GM19372 (cell line): ENCODE measurements at regions not wholly inside any gene's neighbourhood (a gene's known extent, or its start where the extent isn't known, plus 50 kb on each side); places are given as distances from the start of the nearest gene placed in this dataset.
"Not testable (repeated sequence)": the region's sequence is repeated elsewhere in the genome, so short reads cannot be mapped to it uniquely, and the experiment has no call there.

Experiments
- ATAC-seq: cut with Tn5 transposase; IDR thresholded peaks from one replicate; pipeline ENCODE4 v1.9.1; 2021; ENCODE audit warnings: mild to moderate bottlenecking, low read depth, moderate library complexity; ENCODE audit not compliant: unreplicated experiment

DNA sequence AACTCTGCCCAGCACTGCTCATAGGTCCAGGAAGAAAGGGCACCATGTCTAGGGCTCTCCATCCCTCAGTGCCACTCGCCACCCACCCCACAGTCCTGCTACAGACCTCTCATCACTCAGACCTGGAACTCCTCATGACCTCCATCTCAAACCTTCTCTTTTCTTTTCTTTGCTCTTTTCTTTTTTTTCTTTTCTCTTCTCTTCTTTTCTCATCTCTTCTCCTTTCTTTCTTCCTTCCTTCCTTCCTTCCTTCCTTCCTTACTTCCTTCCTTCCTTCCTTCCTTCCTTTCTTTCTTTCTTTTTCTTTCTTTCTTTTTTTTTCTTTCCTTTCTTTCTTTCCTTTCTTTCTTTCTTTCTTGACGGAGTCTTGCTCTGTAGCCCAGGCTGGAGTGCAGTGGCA is 122.2 kb downstream of the KLF6 start:
- ATAC-seq, result no peak

DNA sequence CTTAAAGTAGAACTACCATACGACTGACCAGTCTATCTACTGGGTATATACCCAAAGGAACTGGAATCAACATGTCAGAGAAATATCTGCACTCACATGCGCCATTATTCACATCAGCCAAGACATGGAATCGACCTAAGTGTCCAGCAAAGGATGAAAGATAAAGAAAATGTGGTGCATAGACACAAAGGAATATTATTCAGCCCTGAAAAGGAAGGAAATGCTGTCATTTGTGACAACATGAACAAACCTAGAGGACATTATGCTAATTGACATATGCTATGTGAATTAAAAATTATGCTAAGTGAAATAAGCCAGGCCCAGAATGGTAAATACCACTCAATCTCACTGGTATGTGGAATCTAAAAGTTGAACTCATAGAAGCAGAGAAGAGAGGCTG is 123.7 kb downstream of the KLF6 start:
- no peak for ATAC-seq

DNA sequence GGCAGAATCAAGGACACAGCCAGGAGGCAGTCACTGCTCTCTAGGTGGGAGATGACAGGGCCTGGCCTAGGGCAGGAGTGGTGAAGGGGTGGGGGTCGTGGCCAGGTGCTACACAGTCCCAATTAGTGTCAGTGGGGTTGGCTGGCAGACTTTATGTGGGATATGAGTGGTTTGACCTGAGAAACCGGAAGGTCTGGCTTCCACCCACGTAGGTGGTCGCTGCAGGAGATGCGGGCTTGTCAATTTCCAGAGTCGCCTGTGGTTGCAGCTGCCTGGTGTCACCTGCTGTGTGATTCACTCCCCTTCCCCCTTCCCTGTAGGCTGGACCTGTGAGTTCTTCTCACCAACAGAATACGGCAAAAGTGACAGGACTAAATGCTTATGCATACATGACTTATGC is 124.3 kb downstream of the KLF6 start:
- no peak for ATAC-seq

DNA sequence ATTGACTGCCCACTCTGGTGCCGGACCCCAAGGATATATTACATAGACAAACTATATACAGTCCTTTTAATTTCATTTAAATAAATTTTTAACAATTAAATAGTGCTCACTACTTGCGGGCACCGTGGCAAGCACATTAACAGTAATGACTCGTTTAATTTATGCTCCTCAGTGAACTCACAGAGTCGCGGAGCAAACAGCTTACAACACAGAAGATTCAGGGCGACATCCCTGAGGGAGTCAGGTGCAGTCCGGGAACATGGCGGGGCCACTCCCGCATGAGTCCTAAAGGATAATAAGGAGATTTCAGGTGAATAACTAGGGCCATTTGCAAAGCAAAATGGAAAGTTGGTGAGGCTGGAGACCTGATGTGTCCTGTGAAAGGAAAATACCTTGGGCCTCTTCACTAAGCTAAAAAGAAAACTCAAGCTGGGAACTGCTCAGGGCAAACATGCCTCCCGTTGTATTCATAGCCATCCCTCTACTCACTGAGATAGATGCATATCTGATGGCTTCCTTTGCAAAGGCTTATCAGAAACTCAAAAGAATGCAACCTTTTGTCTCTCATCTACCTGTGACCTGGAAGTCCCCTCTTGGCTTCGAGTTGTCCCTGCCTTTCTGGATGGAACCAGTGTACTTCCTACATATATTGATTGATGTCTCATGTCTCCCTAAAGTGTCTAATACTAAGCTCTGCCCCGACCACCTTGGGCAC is 125.6 kb downstream of the KLF6 start:
- ATAC-seq, result no peak

DNA sequence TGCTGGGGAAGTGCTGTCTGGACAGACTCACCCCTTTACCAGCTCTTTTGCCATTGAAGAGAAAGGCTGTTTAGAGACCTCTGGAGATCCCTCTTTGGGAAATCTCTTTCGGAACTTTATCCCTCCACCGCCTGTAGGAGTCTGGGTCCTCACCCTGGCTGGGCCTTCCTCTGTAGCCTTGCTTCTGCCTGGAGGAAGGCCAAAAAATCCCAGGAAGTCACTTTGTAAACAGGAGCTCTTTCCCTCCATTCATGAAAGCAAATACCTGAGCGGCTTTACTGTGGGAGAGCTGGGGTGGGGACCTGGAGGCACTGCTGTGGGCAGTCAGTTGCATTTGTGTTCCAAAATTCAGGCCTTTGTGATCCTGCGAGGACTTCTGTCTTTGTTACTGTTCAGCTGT is 126.2 kb downstream of the KLF6 start:
- no peak for ATAC-seq

DNA sequence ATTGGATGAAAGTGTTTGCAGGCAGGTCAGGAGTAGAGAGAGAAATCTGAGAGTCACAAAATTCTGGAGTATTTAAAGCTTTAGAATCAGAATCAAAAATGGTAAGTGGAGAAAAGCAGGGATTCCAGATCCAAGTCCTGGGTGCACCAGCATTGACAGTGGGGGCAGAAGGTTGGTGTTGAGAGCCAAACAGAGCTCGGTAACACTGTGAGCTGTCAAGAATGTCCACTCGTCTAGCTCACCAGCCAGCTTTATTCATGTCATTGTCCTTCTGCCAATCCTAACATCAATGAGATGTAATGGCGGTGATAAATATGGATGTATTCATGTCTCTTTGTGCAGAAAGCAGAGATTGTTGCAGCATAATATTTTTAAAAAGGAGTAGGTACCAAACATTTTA is 128.8 kb downstream of the KLF6 start:
- ATAC-seq, result no peak

DNA sequence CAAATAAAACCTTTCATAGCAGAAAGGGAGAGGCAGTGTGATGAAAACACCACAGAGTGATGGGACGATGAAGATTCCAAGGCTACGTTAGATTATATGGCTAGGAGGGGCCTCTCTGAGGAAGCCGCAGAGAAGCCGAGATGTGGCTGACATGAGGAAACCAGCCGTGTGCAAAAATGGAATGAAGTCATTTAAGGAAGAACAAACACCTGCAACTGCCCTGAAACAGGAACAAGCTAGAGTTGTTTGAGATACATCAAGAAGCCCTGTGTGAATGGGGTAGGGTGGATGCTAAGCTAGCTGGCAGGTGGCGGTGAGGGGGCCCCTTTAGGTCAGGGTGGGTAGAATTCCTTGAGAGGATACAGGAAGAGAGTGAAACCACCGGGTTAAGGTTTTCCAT is 129.5 kb downstream of the KLF6 start:
- ATAC-seq, result no peak

DNA sequence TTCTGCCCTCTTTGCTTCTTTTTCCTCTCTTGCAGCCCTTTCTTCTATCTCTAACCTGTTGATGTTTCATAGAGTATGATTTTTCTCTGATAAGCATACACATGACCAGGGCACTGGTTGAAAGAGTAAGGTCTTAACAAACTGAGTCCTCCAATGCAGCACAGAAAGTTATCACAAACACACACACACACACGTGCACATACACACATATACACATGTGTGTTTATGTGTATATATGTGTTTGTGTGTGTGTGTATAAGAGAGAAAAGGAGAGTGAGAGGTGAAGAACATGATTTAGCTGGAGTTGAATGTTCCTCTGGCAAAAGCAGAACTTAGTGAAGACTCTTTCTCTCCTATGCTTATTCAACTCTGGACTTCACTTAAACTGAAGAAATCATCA is 130.0 kb downstream of the KLF6 start:
- no peak for ATAC-seq

DNA sequence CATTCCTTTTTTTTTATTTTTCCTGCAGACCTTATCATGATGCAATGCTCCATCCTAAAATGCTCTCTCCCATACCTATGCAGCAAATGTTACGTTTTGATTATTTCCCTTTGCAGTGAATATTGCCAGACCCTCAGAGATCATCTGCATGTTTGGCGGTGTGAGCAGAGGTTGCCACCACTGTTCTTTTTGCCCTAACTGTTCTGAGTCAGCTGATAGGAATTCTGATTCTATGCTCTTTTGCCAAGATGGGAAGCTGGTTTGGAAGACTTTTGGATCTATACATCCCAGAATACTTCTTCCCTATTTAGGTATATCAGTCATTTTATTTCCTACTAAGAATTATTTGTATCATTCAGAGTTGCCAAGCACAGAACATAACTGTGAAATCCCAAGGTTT is 130.5 kb downstream of the KLF6 start:
- no peak for ATAC-seq

DNA sequence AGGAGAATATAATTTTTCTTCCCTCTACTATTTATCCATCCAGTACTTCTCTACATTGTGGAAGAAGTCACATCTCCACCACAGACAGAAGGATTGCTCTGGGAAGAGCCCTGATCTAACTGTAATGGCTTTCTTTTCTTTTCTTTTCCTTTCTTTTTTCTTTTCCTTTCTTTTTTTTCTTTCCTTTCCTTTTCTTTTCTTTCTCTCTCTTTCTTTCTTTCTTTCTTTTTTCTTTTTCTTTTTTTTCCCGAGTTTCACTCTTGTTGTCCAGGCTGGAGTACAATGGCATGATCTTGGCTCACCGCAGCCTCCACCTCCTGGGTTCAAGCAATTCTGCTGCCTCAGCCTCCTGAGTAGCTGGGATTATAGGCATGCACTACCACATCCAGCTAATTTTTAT is 131.7 kb downstream of the KLF6 start:
- ATAC-seq, result not testable (repeated sequence)

DNA sequence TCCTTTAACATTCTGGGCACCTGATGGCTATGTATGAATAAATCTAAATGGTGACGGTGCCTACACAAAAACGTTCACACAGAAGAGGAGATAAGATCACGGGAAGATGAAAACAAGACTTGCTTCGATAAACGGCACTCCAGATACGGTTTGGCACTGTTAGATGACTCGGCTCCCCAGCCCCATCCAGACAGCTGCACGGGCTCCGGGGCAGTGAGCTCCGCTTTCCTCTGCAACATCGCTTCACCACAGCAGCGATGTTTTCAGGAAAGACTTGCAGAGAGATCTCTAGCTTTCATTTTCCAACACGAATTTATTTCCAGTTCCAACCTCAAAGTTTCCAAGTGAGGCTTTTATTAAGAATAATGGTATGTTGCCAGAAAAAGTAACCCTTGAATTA is 132.1 kb downstream of the KLF6 start:
- ATAC-seq, result no peak

DNA sequence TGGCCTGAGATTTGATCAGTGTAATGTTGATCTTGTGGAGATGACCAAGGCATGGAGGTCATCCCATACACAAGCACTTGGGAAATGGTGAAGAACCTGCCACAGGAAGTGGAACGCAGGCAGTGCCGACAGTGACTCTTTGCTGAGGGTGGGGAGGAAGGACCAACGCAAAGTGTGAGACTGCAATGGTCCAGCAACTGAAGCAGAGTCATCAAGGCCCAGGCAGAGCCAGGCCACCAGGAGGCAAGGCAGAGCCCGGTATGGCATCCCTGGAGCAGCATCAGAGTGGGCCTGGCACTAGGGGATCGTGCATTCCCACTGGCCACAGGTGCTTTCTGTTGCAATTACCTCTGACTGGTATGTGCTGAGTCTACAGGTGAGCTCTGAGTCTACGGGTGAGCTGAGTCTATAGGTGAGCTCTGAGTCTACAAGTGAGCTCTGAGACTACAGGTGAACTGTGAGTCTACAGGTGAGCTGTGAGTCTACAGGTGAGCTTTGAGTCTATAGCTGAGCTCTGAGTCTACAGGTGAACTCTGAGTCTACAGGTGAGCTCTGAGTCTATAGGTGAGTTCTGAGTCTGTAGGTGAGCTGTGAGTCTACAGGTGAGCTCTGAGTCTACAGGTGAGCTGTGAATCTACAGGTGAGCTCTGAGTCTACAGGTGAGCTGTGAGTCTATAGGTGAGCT is 132.9 kb downstream of the KLF6 start:
- no peak for ATAC-seq

DNA sequence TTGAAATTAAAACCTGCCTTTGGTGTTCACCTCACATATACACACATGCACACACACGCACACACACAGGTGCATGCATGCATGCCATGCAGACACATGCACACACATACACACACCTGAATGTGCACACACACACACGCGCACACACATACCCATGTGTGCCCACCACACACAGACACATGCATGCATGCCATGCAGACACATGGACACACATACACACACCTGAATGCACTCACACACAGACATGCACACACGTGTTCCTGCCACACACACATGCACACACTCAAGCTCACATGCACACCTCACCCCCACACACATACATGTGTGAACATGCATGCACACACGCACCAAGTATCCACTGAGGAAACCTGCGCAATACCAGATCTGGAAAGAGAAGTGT is 136.4 kb downstream of the KLF6 start:
- no peak for ATAC-seq

DNA sequence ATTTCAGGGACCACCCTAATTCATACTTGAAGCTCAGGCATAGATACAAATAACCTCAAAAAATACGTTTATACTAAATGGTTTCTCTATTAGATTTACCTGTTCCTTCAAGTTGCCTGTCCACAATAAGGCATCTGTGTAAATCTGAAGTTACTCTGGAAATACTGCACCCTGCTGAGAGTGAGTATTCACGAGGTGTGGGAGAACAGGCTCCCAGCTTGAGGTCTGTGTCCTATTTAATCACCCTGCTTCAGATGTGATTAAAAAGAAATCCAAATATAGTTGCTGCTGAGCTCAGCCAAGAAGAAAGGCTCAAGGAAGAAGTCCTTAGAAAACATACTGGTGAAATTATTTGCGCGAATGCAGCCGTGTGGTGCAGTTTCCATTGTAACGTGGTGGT is 136.8 kb downstream of the KLF6 start:
- no peak for ATAC-seq

DNA sequence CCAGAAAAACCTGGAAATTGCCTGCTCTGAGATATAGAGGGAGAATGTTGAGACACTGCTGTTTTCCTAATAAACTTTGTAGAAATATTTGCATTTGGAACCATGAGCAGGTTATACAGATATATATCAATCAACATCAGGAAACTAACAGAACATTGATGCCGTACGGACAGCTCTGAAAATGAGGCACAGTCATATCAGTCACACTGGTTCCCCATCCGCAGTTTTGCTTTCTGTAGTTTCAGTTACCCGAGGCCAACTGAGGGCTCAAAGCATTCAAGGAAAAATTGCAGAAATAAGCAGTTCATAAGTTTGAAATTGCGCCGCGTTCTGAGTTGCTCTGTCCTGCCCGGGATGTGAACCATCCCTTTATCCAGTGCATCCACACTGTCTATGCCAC is 137.9 kb downstream of the KLF6 start:
- peak; percentile 85 for ATAC-seq

DNA sequence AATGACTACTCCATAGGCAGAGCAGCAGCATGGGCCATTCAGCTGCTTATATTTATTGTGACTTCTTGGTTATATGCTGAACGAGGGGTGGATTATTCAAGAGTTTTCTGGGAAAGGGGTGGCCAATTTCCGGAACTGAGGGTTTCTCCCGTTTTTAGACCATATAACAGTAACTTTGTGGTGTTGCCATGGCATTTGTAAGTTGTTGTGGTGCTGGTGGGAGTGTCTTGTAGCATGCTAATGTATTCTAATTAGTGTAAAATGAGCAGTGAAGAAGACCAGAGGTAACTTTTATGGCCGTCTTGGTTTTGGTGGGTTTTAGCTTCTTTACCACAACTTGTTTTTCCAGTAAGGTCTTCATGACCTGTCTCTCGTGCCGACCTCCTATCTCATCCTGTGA is 139.6 kb downstream of the KLF6 start:
- no peak for ATAC-seq

DNA sequence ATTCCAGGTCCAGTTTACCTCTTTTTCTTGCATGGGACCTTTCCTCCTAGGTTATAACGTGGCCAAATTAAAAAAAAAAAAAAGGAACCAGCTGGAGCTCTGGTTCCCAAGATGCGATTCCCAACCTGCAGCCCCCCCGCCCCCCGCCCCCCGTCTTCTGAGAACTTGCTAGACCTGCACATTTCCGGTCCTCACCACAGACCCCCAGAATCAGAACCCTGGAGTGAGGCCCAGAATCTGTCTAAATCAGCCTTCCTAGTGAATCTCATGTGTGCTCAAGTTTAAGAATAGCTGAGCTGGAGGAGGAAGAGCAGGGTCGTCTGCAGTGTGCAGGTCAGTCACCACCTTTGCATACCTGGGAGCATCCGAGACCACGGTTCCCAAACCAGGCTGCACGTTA is 144.2 kb downstream of the KLF6 start:
- ATAC-seq, result no peak

DNA sequence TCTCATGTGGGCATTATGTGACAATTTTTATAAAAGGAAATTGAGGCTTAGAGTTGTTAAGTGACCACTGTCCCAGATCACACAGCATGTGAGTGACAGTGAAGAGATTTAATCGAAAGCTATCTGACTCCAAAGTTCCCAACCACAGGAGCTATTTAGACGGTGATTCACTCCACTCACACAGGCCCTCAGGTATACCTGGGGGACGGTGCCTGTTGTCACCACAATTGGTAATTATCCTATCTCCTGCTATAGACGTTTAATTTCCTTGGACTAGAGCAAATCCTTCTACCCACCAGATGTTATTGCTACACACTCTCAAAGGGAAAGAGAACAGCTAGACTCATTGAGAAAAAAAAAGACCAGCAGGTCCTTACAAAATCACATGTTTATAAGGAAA is 145.5 kb downstream of the KLF6 start:
- no peak for ATAC-seq

DNA sequence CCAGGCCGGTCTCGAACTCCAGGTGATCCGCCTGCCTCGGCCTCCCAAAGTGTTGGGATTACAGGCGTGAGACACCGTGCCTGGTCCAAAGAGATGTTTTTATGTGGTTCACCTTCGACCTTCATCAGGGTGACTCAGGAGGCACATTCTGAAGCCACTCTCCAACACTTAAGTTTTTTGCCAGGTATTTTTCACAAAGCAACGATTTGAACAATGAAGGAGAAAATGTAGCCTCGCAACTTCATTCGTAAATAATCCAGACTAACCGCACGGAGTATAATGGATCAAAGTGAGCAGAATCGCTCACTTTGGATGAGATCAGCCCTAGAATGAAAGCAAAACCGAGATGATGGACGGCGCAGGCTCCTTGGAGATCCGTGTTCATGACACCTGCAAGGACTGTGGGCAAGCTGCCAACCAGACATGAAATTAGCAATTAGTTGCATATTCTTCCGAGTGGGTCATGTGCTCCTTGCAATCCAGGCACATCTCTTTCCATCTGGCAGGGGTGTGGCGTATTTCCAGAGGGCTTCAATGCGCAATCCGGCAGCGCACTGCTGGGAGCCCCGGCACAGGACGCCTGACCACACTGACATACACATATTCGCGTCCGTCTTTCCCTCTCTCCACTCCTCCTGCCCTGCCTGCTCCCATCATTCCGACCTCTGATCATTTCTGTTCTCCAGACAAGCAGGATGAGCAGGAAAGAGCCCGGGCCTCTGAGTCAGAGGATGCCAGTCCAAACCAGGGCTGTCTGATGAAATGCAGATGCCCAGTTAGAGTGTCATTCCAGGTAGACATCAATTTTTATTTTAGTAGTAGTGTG is 148.4 kb downstream of the KLF6 start:
- no peak for ATAC-seq

DNA sequence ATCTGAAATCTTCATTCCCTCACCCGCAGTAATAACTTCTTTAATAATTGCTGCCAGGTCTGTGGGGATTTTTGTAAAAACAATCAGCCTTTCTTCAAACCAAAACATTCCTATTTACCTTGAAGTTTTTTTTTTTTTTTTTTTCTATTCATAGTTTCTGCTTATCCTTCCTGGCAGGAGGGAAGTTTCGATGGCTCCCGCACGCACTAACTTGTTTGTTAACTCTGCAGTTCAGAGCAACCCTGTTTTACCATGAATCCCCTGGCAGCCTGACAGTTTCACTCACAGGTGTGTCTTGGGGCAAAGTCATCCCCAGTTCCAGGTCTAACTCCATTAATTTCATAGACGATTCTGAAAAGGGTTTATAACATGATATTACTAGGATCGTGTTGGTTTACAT is 149.3 kb downstream of the KLF6 start:
- no peak for ATAC-seq

DNA sequence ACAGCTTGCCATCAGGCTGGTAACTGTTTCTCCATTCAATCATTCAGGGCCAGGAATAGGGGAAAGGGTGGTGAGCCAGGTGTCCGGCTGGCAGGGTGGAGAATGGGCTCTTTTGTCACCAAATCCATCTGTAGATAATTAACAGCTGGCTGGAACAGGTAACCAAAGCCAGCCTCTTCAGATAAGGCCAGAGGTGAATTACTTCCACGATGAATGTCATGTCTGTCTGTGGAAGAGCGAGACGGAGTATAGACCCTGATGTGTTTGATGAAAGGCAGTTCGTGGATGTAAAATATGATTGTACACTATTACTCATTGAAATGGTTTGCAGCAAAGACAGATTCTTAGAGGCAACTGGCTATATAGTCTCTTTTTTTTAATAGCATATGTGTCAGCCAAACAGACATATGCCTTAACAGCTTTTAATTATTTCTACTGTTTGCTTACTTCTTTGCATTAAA is 149.8 kb downstream of the KLF6 start:
- no peak for ATAC-seq

DNA sequence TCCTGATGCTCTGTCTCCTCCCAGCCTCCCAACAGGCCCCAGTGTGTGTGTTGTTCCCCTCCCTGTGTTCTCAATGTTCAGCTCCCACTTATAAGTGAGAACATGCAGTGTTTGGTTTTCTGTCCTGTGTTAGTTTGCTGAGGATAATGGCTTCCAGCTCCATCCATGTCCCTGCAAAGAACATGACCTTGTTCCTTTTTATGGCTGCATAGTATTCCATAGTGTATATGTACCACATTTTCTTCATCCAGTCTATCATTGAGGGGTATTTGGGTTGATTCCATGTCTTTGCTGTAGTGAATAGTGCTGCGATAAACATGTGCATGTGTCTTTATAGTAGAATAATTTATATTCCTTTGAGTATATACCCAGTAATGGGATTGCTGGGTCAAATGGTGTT is 150.4 kb downstream of the KLF6 start:
- not testable (repeated sequence) for ATAC-seq
